Right lobe of liver (tissue), 4 donors: ENCODE measurements at regions not wholly inside any gene's neighbourhood (a gene's known extent, or its start where the extent isn't known, plus 50 kb on each side); places are given as distances from the start of the nearest gene placed in this dataset.

ENCODE experiments used
- POLR2A ChIP-seq: fragments of 450-650 bp; IDR thresholded peaks from one replicate; pipeline ENCODE4 v1.6.1; 2017; ENCODE audit warnings: antibody characterized with exemption, mild to moderate bottlenecking
- TF ChIP-seq, protein P1 (sequence below), 4 donors: fragments of 200-600 bp in 3 of 4; fragments of 450-650 bp in 1 of 4; IDR thresholded peaks; one replicate each; pipeline versions ENCODE4 v1.5.1 to v1.8.0; 2016 to 2022; ENCODE audit warnings: antibody characterized with exemption in 4 of 4, mild to moderate bottlenecking in 2 of 4
- donor health status: DM: no; HTN: no; CAD: no.
- donor health status: DM: no; HTN: no; CAD: no.
- donor health status: DM: no; HTN: yes; CAD: no.

- no peak for TF ChIP-seq POLR2A
- TF ChIP-seq, protein P1, sequence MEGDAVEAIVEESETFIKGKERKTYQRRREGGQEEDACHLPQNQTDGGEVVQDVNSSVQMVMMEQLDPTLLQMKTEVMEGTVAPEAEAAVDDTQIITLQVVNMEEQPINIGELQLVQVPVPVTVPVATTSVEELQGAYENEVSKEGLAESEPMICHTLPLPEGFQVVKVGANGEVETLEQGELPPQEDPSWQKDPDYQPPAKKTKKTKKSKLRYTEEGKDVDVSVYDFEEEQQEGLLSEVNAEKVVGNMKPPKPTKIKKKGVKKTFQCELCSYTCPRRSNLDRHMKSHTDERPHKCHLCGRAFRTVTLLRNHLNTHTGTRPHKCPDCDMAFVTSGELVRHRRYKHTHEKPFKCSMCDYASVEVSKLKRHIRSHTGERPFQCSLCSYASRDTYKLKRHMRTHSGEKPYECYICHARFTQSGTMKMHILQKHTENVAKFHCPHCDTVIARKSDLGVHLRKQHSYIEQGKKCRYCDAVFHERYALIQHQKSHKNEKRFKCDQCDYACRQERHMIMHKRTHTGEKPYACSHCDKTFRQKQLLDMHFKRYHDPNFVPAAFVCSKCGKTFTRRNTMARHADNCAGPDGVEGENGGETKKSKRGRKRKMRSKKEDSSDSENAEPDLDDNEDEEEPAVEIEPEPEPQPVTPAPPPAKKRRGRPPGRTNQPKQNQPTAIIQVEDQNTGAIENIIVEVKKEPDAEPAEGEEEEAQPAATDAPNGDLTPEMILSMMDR (IDR thresholded peaks at IDR 0.05): peak in 3 of 4 donors; percentile 6 to 33 (median 14)
Measured at GRCh38 chr11:62061356-62062222, 62.2 kb upstream of the INCENP start.
